ENCODE measurements at regions not wholly inside any gene's neighbourhood (a gene's known extent, or its start where the extent isn't known, plus 50 kb on each side); places are given as distances from the start of the nearest gene placed in this dataset.
"Not testable (repeated sequence)": the region's sequence is repeated elsewhere in the genome, so short reads cannot be mapped to it uniquely, and the experiment has no call there.

DNA sequence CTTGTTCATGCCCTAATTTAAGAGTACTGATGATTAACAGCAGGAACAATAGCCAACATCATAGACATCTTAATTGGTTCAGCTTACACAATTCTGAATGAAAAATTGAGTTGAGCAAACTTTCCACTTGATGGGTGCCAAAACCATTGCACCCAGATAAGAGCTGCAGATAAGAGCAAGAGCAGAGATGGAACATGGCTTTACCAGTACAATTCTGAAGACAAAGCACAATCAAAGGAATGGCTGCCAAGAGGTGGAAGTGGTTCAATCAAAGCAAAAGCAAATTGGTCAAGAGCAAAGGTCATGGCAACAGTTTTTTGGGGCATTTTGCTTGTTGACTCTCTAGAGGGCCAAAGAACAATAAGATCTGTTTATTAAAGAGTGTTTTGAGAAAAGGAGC is 65.6 kb upstream of the ATP5MC3 start:
- no peak for TF ChIP-seq POLR2AphosphoS5 (IDR thresholded peaks at IDR 0.05)
- TF ChIP-seq, protein P1, sequence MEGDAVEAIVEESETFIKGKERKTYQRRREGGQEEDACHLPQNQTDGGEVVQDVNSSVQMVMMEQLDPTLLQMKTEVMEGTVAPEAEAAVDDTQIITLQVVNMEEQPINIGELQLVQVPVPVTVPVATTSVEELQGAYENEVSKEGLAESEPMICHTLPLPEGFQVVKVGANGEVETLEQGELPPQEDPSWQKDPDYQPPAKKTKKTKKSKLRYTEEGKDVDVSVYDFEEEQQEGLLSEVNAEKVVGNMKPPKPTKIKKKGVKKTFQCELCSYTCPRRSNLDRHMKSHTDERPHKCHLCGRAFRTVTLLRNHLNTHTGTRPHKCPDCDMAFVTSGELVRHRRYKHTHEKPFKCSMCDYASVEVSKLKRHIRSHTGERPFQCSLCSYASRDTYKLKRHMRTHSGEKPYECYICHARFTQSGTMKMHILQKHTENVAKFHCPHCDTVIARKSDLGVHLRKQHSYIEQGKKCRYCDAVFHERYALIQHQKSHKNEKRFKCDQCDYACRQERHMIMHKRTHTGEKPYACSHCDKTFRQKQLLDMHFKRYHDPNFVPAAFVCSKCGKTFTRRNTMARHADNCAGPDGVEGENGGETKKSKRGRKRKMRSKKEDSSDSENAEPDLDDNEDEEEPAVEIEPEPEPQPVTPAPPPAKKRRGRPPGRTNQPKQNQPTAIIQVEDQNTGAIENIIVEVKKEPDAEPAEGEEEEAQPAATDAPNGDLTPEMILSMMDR (IDR thresholded peaks at IDR 0.05): no peak
- no peak for TF ChIP-seq POLR2A (IDR thresholded peaks at IDR 0.05)
- Histone ChIP-seq H3K4me3 (no peak overlapping the region), H3K27ac (no peak overlapping the region), H3K27me3 (no peaks in the 10 kb centered on the region), H3K9me3 (no peaks in the 10 kb centered on the region), H3K36me3 (no peaks in the 10 kb centered on the region), H3K4me1 (no peaks in the 10 kb centered on the region)
- no peak for DNase-seq (ENCODE audit: low spot score in 2 of 2)
- intact Hi-C loops (cut with DNase I; ENCODE audit: low total_unique reads): no loop called here

DNA sequence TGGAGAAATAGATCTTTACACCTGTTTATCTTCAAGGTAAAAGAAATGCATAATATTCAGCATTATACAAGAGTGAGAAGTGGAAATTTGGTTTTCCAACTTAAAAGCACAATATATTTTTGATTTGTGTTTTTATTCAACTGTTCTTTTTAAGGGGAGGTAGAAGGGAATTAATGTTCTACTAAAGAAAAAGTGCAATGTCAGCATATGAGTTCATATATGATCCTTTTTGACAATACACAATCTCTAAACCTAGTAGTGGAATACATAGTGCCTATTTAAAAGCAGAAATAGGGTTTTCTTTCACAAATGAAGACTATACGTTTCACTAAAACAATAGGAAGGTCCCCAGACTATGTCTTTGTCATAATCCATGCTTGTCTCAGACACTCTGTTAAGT is 63.2 kb upstream of the ATP5MC3 start:
- no peak for DNase-seq (ENCODE audit: low spot score in 2 of 2)
- TF ChIP-seq POLR2AphosphoS5 (IDR thresholded peaks at IDR 0.05) (no peak), POLR2A (IDR thresholded peaks at IDR 0.05) (no peak)
- TF ChIP-seq, protein P1 (IDR thresholded peaks at IDR 0.05): no peak
- no peaks in the 10 kb centered on the region for H3K4me1 ChIP-seq
- no peaks in the 10 kb centered on the region for H3K9me3 ChIP-seq
- no peaks in the 10 kb centered on the region for H3K27me3 ChIP-seq
- intact Hi-C loops (cut with DNase I; ENCODE audit: low total_unique reads): no loop called here
- no peak overlapping the region for H3K4me3 ChIP-seq
- no peak overlapping the region for H3K27ac ChIP-seq
- H3K36me3 ChIP-seq: no peaks in the 10 kb centered on the region

DNA sequence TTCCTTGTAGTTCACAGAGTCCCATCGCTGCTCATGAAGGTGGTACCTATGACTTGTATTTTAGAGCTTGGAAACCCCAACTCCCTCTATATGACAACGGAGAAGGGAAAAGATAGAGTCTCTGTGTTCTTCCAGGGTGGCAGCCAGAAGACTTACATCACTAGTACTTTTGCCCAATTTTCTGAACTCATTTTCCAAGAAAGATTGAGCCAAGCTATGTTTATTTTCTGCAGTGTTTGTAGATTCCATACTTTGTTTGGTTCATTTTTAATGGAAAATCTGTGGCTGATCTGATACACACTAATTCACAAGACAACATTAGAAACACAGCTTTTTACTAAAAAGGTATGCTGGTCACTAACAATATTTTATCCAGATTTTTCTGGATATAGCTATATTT is 60.2 kb upstream of the ATP5MC3 start:
- no peaks in the 10 kb centered on the region for H3K36me3 ChIP-seq

DNA sequence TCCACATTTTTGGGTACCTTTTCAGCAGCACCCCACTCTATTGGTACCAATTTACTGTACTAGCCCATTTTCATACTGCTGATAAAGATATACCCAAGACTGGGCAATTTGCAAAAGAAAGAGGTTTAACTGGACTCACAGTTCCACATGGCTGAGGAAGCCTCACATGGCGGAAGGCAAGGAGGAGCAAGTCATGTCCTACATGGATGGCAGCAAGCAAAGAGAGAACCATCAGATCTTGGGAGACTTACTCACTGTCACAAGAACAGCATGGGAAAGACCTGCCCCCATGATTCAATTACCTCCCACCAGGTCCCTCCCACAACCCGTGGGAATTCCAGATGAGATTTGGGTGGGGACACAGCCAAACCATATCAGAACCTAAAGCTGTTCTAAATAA is 58.5 kb upstream of the ATP5MC3 start:
- H3K27me3 ChIP-seq; H3K4me3 ChIP-seq; H3K9me3 ChIP-seq; H3K4me1 ChIP-seq; H3K27ac ChIP-seq; intact Hi-C loops (cut with DNase I; ENCODE audit: low total_unique reads); DNase-seq (ENCODE audit: low spot score in 2 of 2); H3K36me3 ChIP-seq: not testable (repeated sequence)

More for the DNA sequence above, 60.2 kb upstream of the ATP5MC3 start:
- H3K4me3 ChIP-seq: no peak overlapping the region
- H3K27me3 ChIP-seq: no peaks in the 10 kb centered on the region
- intact Hi-C loops (cut with DNase I; ENCODE audit: low total_unique reads): no loop called here
- no peaks in the 10 kb centered on the region for H3K4me1 ChIP-seq
- H3K27ac ChIP-seq: no peak overlapping the region
- TF ChIP-seq POLR2AphosphoS5 (IDR thresholded peaks at IDR 0.05) (no peak), POLR2A (IDR thresholded peaks at IDR 0.05) (no peak)
- TF ChIP-seq, protein P1 (IDR thresholded peaks at IDR 0.05): no peak
- no peak for DNase-seq (ENCODE audit: low spot score in 2 of 2)
- peaks cover 8 to 9% of the 10 kb centered on the region in 2 donors for H3K9me3 ChIP-seq

DNA sequence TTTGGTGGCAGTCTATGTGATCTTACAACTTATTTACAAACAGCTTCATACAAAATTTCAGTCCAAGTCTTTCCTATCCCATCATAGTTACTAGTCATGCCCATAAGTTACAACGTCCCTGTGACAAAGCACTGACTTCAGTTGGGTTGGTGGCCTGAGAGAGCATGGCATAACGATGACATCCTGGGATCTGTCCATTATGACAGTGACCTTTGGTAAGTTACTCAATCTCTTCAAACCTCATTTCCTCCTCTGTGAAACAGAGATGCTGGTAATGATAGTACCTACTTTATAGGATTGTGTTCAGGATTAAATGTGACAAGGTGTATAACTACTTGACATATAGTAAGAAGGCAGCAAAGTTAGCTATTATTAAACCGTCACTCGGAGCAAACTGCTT is 55.4 kb upstream of the ATP5MC3 start:
- peaks cover 0 to 3% of the 10 kb centered on the region in 2 donors for H3K27me3 ChIP-seq

More for the DNA sequence above, 55.4 kb upstream of the ATP5MC3 start:
- no peak for DNase-seq (ENCODE audit: low spot score in 2 of 2)
- intact Hi-C loops (cut with DNase I; ENCODE audit: low total_unique reads): no loop called here
- Histone ChIP-seq H3K4me3 (no peak overlapping the region), H3K9me3 (peaks cover 8 to 9% of the 10 kb centered on the region in 2 donors), H3K4me1 (no peaks in the 10 kb centered on the region), H3K36me3 (no peaks in the 10 kb centered on the region), H3K27ac (no peak overlapping the region)
- TF ChIP-seq POLR2A (IDR thresholded peaks at IDR 0.05) (no peak), POLR2AphosphoS5 (IDR thresholded peaks at IDR 0.05) (no peak)
- TF ChIP-seq, protein P1 (IDR thresholded peaks at IDR 0.05): no peak
